IPS-20b (cell line): ENCODE measurements at regions not wholly inside any gene's neighbourhood (a gene's known extent, or its start where the extent isn't known, plus 50 kb on each side); places are given as distances from the start of the nearest gene placed in this dataset.

Experiments used
- H3K27ac ChIP-seq: one replicate; pipeline ENCODE4 v1.5.1; 2013; ENCODE audit warnings: low read length
- H3K27me3 ChIP-seq: 2 replicates; pipeline ENCODE4 v1.6.1; 2013; ENCODE audit warnings: mild to moderate bottlenecking, low read length, inconsistent platforms; ENCODE audit not compliant: insufficient read depth
- H3K36me3 ChIP-seq: 2 replicates; pipeline ENCODE4 v1.6.1; 2013; ENCODE audit warnings: low read depth, mild to moderate bottlenecking, inconsistent platforms, low read length, moderate library complexity; ENCODE audit not compliant: insufficient read depth
- H3K4me1 ChIP-seq: 2 replicates; pipeline ENCODE4 v1.6.1; 2013; ENCODE audit warnings: mild to moderate bottlenecking, control low read depth, inconsistent platforms, low read length, moderate library complexity; ENCODE audit not compliant: insufficient read depth
- H3K4me3 ChIP-seq: 2 replicates; pipeline ENCODE4 v1.5.1; 2013; ENCODE audit warnings: mild to moderate bottlenecking, low read length, inconsistent platforms
- H3K9ac ChIP-seq: 2 replicates; pipeline ENCODE4 v1.6.1; 2013; ENCODE audit warnings: low read depth, mild to moderate bottlenecking, inconsistent platforms, low read length, moderate library complexity
- H3K9me3 ChIP-seq: 2 replicates; pipeline ENCODE4 v1.6.1; 2013; ENCODE audit warnings: mild to moderate bottlenecking, low read depth, low read length, inconsistent platforms; ENCODE audit not compliant: insufficient read depth

GRCh38 chr7:15837306-15837950, 150.9 kb upstream of the MEOX2 start:
- no peaks in the 10 kb centered on the region for H3K9me3 ChIP-seq
- H3K27ac ChIP-seq: no peak overlapping the region
- peaks cover 15% of the 10 kb centered on the region; the same call in 1 of the 2 replicates for H3K4me1 ChIP-seq
- no peaks in the 10 kb centered on the region for H3K36me3 ChIP-seq
- H3K4me3 ChIP-seq: no peak overlapping the region
- no peak overlapping the region for H3K9ac ChIP-seq
- H3K27me3 ChIP-seq: no peaks in the 10 kb centered on the region

GRCh38 chr7:15836651-15837050, 150.2 kb upstream of the MEOX2 start:
- H3K36me3 ChIP-seq: no peaks in the 10 kb centered on the region
- H3K9ac ChIP-seq: no peak overlapping the region
- H3K27me3 ChIP-seq: no peaks in the 10 kb centered on the region
- H3K9me3 ChIP-seq: no peaks in the 10 kb centered on the region
- no peak overlapping the region for H3K4me3 ChIP-seq
- H3K4me1 ChIP-seq: peaks cover 15% of the 10 kb centered on the region; the same call in 1 of the 2 replicates
- no peak overlapping the region for H3K27ac ChIP-seq

GRCh38 chr7:15836041-15836440, 149.6 kb upstream of the MEOX2 start:
- H3K4me3 ChIP-seq: no peak overlapping the region
- no peaks in the 10 kb centered on the region for H3K9me3 ChIP-seq
- H3K36me3 ChIP-seq: no peaks in the 10 kb centered on the region
- no peak overlapping the region for H3K27ac ChIP-seq
- H3K27me3 ChIP-seq: no peaks in the 10 kb centered on the region
- H3K9ac ChIP-seq: no peak overlapping the region
- peaks cover 15% of the 10 kb centered on the region; the same call in 1 of the 2 replicates for H3K4me1 ChIP-seq

GRCh38 chr7:15834446-15834845, 148.0 kb upstream of the MEOX2 start:
- no peak overlapping the region for H3K27ac ChIP-seq
- no peak overlapping the region for H3K9ac ChIP-seq
- no peaks in the 10 kb centered on the region for H3K36me3 ChIP-seq
- no peak overlapping the region for H3K4me3 ChIP-seq
- peaks cover 10% of the 10 kb centered on the region; the same call in 1 of the 2 replicates for H3K4me1 ChIP-seq
- H3K9me3 ChIP-seq: no peaks in the 10 kb centered on the region
- H3K27me3 ChIP-seq: no peaks in the 10 kb centered on the region

- Histone ChIP-seq H3K9ac (no peak overlapping the region), H3K9me3 (no peaks in the 10 kb centered on the region), H3K27me3 (no peaks in the 10 kb centered on the region), H3K4me3 (no peak overlapping the region), H3K4me1 (peaks cover 5% of the 10 kb centered on the region; the same call in 1 of the 2 replicates), H3K36me3 (no peaks in the 10 kb centered on the region), H3K27ac (no peak overlapping the region)
Observed at GRCh38 chr7:15832996-15833395, 146.5 kb upstream of the MEOX2 start.

GRCh38 chr7:15831606-15832005, 145.1 kb upstream of the MEOX2 start:
- Histone ChIP-seq H3K4me3 (no peak overlapping the region), H3K27me3 (no peaks in the 10 kb centered on the region), H3K36me3 (no peaks in the 10 kb centered on the region), H3K27ac (no peak overlapping the region), H3K9ac (no peak overlapping the region), H3K9me3 (no peaks in the 10 kb centered on the region), H3K4me1 (peaks cover 5% of the 10 kb centered on the region; the same call in 1 of the 2 replicates)

GRCh38 chr7:15829691-15830090, 143.2 kb upstream of the MEOX2 start:
- Histone ChIP-seq H3K4me3 (no peak overlapping the region), H3K36me3 (no peaks in the 10 kb centered on the region), H3K4me1 (peaks cover 5% of the 10 kb centered on the region; the same call in 1 of the 2 replicates), H3K27me3 (no peaks in the 10 kb centered on the region), H3K9me3 (no peaks in the 10 kb centered on the region), H3K9ac (no peak overlapping the region), H3K27ac (no peak overlapping the region)

- H3K4me1 ChIP-seq: peaks cover 5% of the 10 kb centered on the region; the same call in 1 of the 2 replicates
- H3K36me3 ChIP-seq: no peaks in the 10 kb centered on the region
Observed at GRCh38 chr7:15828881-15829280, 142.4 kb upstream of the MEOX2 start.

GRCh38 chr7:15821484-15822427, 135.3 kb upstream of the MEOX2 start:
- no peaks in the 10 kb centered on the region for H3K9me3 ChIP-seq
- H3K27ac ChIP-seq: no peak overlapping the region
- no peak overlapping the region for H3K9ac ChIP-seq
- no peaks in the 10 kb centered on the region for H3K4me1 ChIP-seq
- H3K27me3 ChIP-seq: no peaks in the 10 kb centered on the region
- H3K4me3 ChIP-seq: no peak overlapping the region
- H3K36me3 ChIP-seq: no peaks in the 10 kb centered on the region

More at GRCh38 chr7:15828881-15829280, 142.4 kb upstream of the MEOX2 start:
- no peak overlapping the region for H3K27ac ChIP-seq
- no peak overlapping the region for H3K9ac ChIP-seq
- H3K9me3 ChIP-seq: no peaks in the 10 kb centered on the region
- no peaks in the 10 kb centered on the region for H3K27me3 ChIP-seq
- H3K4me3 ChIP-seq: no peak overlapping the region

- Histone ChIP-seq H3K4me3 (no peak overlapping the region), H3K9me3 (no peaks in the 10 kb centered on the region), H3K27me3 (no peaks in the 10 kb centered on the region), H3K9ac (no peak overlapping the region), H3K27ac (no peak overlapping the region), H3K4me1 (no peaks in the 10 kb centered on the region), H3K36me3 (no peaks in the 10 kb centered on the region)
Observed at GRCh38 chr7:15820319-15820718, 133.8 kb upstream of the MEOX2 start.

GRCh38 chr7:15816835-15817426, 130.4 kb upstream of the MEOX2 start:
- Histone ChIP-seq H3K27ac (no peak overlapping the region), H3K9ac (no peak overlapping the region), H3K36me3 (no peaks in the 10 kb centered on the region), H3K9me3 (no peaks in the 10 kb centered on the region), H3K4me3 (no peak overlapping the region), H3K4me1 (no peaks in the 10 kb centered on the region), H3K27me3 (no peaks in the 10 kb centered on the region)
